K562 (cell line): ENCODE measurements at regions not wholly inside any gene's neighbourhood (a gene's known extent, or its start where the extent isn't known, plus 50 kb on each side); places are given as distances from the start of the nearest gene placed in this dataset.

Experiments
- ATAC-seq: fragments of 200-7000 bp; cut with Tn5 transposase; 3 replicates; pipeline ENCODE4 v1.9.1; 2020; ENCODE audit warnings: moderate library complexity
- BruUV-seq: library from RNA; stranded (reverse); fragments of 400-500 nt; replicated peaks from 2 replicates; lab custom pipeline; 2021; lab: Mats Ljungman, UMichigan
- CTCF ChIA-PET: fragments of 300-600 bp; formaldehyde crosslinking; extraction: SDS; loops from one replicate; lab custom pipeline; 2021; ENCODE audit warnings: low intra/inter-chr PET ratio; lab: Yijun Ruan, JAX
- POLR2A ChIA-PET: fragments of 300-600, 350-650 bp; sonication (Branson Sonifier 250); formaldehyde crosslinking; extraction: SDS; loops from one replicate; lab custom pipeline; 2021; ENCODE audit warnings: antibody characterized with exemption, inconsistent platforms; lab: Yijun Ruan, JAX
- DNase-seq, 4 experiments: peaks; one replicate each; pipeline versions ENCODE4 v3.0.0 to v3.0.0-alpha.2; 2011 to 2018; ENCODE audit warnings: low spot score in 3 of 4, mixed read lengths in 3 of 4; ENCODE audit errors: extremely low read depth in 1 of 4
- FAIRE-seq: peaks from 2 replicates; lab custom pipeline; 2011; peaks lifted over from hg19 to GRCh38; lab: Jason Lieb, UNC
- H2AFZ ChIP-seq: 2 replicates; pipeline ENCODE4 v1.6.0; 2011; ENCODE audit warnings: low read depth, low read length, control low read depth, inconsistent platforms
- H3K27ac ChIP-seq: fragments of 200-600 bp; 3 replicates; pipeline ENCODE4 v1.8.0; 2011; ENCODE audit warnings: low read depth, mild to moderate bottlenecking, control low read depth, inconsistent platforms, low read length, moderate library complexity, mixed read lengths; ENCODE audit errors: extremely low read depth
- H3K27me3 ChIP-seq, 2 experiments: fragments of 300-600 bp in 1 of 2; 2 replicates in 1 of 2; 3 replicates in 1 of 2; pipeline versions ENCODE4 v1.6.0 to v1.8.0; 2011; ENCODE audit warnings: inconsistent platforms in 2 of 2, low read length in 2 of 2, mild to moderate bottlenecking in 1 of 2, mixed read lengths in 1 of 2, moderate library complexity in 1 of 2; ENCODE audit not compliant: control insufficient read depth in 2 of 2, insufficient read depth in 2 of 2
- H3K36me3 ChIP-seq: fragments of 300-600 bp; 3 replicates; pipeline ENCODE4 v1.8.0; 2011; ENCODE audit warnings: mild to moderate bottlenecking, low read length, inconsistent platforms; ENCODE audit not compliant: control insufficient read depth, insufficient read depth
- H3K4me1 ChIP-seq, 2 experiments: fragments of 200-600 bp in 1 of 2; replicated peaks in 1 of 2; 2 replicates in 1 of 2; 3 replicates in 1 of 2; pipeline versions ENCODE4 v1.5.1 to v1.8.0; 2011; ENCODE audit warnings: inconsistent platforms in 2 of 2, low read length in 2 of 2, mild to moderate bottlenecking in 1 of 2, mixed read lengths in 1 of 2, moderate library complexity in 1 of 2; ENCODE audit not compliant: control insufficient read depth in 2 of 2, insufficient read depth in 2 of 2
- H3K4me2 ChIP-seq: 2 replicates; pipeline ENCODE4 v1.6.1; 2011; ENCODE audit warnings: low read length, control low read depth, inconsistent platforms, mixed read lengths; ENCODE audit not compliant: insufficient read depth
- H3K4me3 ChIP-seq: fragments of 200-600 bp; sonication (generic), shearing (Covaris generic); 2 replicates; pipeline ENCODE4 v1.5.1; 2016; ENCODE audit warnings: control low read depth, inconsistent platforms
- H3K79me2 ChIP-seq: fragments of 200-600 bp; 3 replicates; pipeline ENCODE4 v1.8.0; 2011; ENCODE audit warnings: low read length, inconsistent platforms; ENCODE audit not compliant: control insufficient read depth, insufficient read depth
- H3K9ac ChIP-seq, 2 experiments: 2 replicates each; pipeline versions ENCODE4 v1.6.0 to v1.6.1; 2011; ENCODE audit warnings: low read depth in 2 of 2, low read length in 2 of 2, control low read depth in 1 of 2, inconsistent platforms in 1 of 2, mild to moderate bottlenecking in 1 of 2, mixed read lengths in 1 of 2; ENCODE audit not compliant: insufficient read depth in 1 of 2
- H3K9me1 ChIP-seq: one replicate; pipeline ENCODE4 v1.6.0; 2011; ENCODE audit warnings: inconsistent platforms, mild to moderate bottlenecking, low read length, moderate library complexity; ENCODE audit not compliant: control insufficient read depth, insufficient read depth
- H3K9me3 ChIP-seq: replicated peaks from 2 replicates; pipeline ENCODE4 v1.5.1; 2011; ENCODE audit warnings: low read depth, low read length, inconsistent platforms; ENCODE audit not compliant: control insufficient read depth, insufficient read depth
- H4K20me1 ChIP-seq: replicated peaks from 2 replicates; pipeline ENCODE4 v1.6.1; 2011; ENCODE audit warnings: low read length, inconsistent platforms, mixed read lengths; ENCODE audit not compliant: control insufficient read depth, insufficient read depth
- CREM ChIP-seq: IDR thresholded peaks from 2 replicates; pipeline ENCODE4 v1.6.1; 2014; ENCODE audit warnings: antibody characterized with exemption, low read depth
- EP300 ChIP-seq: IDR thresholded peaks from 2 replicates; pipeline ENCODE4 v1.6.1; 2012; ENCODE audit warnings: low read length, improper control_type of control experiment
- HEY1 ChIP-seq: fragments of 250-450 bp; sonication (Bioruptor Pico); IDR thresholded peaks from 2 replicates; pipeline ENCODE4 v1.5.0; 2020; ENCODE audit warnings: mild to moderate bottlenecking, moderate library complexity, borderline replicate concordance
- MAZ ChIP-seq, 2 experiments: fragments of 450-650 bp in 1 of 2; sonication (generic) in 1 of 2; formaldehyde crosslinking; IDR thresholded peaks in 1 of 2; conservative IDR thresholded peaks in 1 of 2; 2 replicates each; pipeline versions ENCODE4 v1.4.0 to v1.5.0; 2020; ENCODE audit warnings: mild to moderate bottlenecking in 1 of 2, missing genetic modification reagents in 1 of 2
- MED1 ChIP-seq: sonication (generic); formaldehyde crosslinking; IDR thresholded peaks from 2 replicates; pipeline ENCODE4 v1.8.1; 2023; ENCODE audit warnings: missing genetic modification reagents, borderline replicate concordance
- MLLT1 ChIP-seq, 2 experiments: fragments of 450-650 bp; IDR thresholded peaks; 2 replicates each; pipeline ENCODE4 v1.6.1; 2016
- TARDBP ChIP-seq: fragments of 450-650 bp; IDR thresholded peaks from 2 replicates; pipeline ENCODE4 v1.6.1; 2016
- ZBTB8A ChIP-seq: fragments of 450-650 bp; IDR thresholded peaks from 2 replicates; pipeline ENCODE4 v1.6.1; 2018; ENCODE audit warnings: mild to moderate bottlenecking, moderate library complexity; ENCODE audit not compliant: partially characterized antibody
- WGBS: fragments of 100-300 bp; shearing (Covaris generic); methylation state at CpG from one replicate; pipeline ENCODE4 v1.1.6; 2016; ENCODE audit warnings: low coverage, mixed read lengths; ENCODE audit not compliant: insufficient coverage; ENCODE audit errors: missing lambda C conversion rate; 5-methylcytosine and 5-hydroxymethylcytosine counted together
- in situ Hi-C: fragments of 300-500 bp; cut with MboI; formaldehyde crosslinking; loops from 4 replicates; pipeline ENCODE4 v1.15.0; 2018; ENCODE audit warnings: inconsistent platforms, mixed read lengths
- intact Hi-C: fragments of 100-400 bp; cut with micrococcal nuclease; formaldehyde crosslinking; loops from 2 replicates; pipeline ENCODE4 v1.14.2; 2022

- H3K4me1 ChIP-seq, result no peaks in the 10 kb centered on the region
- no peak overlapping the region for H3K4me3 ChIP-seq
- WGBS, result 0% methylated on average over 1 of the region's 1 CpG
- ATAC-seq (no peak), DNase-seq (no peak), FAIRE-seq (no peak)
- BruUV-seq, result no TSS peak
- intact Hi-C loops (no loop called here), in situ Hi-C loops (no loop called here)
- no peaks in the 10 kb centered on the region for H3K79me2 ChIP-seq
- no peak overlapping the region for H3K4me2 ChIP-seq
- TF ChIP-seq ZBTB8A (no peak), MED1 (CRISPR knock-in tag) (no peak), MLLT1 (IDR thresholded peaks at IDR 0.05) (no peak), EP300 (no peak), HEY1 (CRISPR knock-in tag) (no peak), TARDBP (no peak), CREM (no peak), MAZ (CRISPR knock-in tag; conservative IDR thresholded peaks at IDR 0.05 in 1 of 2, IDR thresholded peaks at IDR 0.05 in 1 of 2) (no peak)
- TF ChIP-seq, all 486 proteins: peak for 0
- H3K9ac ChIP-seq, result no peak overlapping the region
- H3K36me3 ChIP-seq, result no peaks in the 10 kb centered on the region
- no peak overlapping the region for H3K27ac ChIP-seq
- H3K9me1 ChIP-seq, result no peaks in the 10 kb centered on the region
- H4K20me1 ChIP-seq, result no peaks in the 10 kb centered on the region
- no peaks in the 10 kb centered on the region for H3K9me3 ChIP-seq
- peaks cover 13 to 21% of the 10 kb centered on the region in 2 experiments; a peak in 4 of 5 replicates for H3K27me3 ChIP-seq
- ChIA-PET POLR2A (no interaction called here), CTCF (no interaction called here)
- no peak overlapping the region for H2AFZ ChIP-seq
These were observed 291.6 kb downstream of the SOX4 start for GRCh38 chr6:21885111-21885510.
